ENCODE measurements at regions not wholly inside any gene's neighbourhood (a gene's known extent, or its start where the extent isn't known, plus 50 kb on each side); places are given as distances from the start of the nearest gene placed in this dataset.

DNA sequence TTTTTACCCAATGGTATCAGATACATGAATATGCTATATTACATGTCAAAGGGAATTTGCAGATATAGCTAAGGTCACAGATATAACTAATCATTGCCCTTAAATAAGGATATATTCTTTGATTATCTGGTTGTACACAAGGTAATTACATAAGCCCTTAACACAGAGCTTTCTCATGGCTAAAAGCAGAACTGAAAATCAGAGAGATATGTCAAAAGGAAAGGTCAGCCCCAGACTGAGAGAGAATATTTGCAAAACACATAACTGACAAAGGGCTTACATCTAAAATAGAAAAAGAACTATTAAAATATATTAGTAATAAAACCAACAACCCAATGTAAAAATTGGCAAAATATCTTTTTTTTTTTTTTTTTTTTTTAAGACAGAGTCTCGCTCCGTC lies 1029.5 kb upstream of the LRRN3 start:
- TF ChIP-seq, protein P1, sequence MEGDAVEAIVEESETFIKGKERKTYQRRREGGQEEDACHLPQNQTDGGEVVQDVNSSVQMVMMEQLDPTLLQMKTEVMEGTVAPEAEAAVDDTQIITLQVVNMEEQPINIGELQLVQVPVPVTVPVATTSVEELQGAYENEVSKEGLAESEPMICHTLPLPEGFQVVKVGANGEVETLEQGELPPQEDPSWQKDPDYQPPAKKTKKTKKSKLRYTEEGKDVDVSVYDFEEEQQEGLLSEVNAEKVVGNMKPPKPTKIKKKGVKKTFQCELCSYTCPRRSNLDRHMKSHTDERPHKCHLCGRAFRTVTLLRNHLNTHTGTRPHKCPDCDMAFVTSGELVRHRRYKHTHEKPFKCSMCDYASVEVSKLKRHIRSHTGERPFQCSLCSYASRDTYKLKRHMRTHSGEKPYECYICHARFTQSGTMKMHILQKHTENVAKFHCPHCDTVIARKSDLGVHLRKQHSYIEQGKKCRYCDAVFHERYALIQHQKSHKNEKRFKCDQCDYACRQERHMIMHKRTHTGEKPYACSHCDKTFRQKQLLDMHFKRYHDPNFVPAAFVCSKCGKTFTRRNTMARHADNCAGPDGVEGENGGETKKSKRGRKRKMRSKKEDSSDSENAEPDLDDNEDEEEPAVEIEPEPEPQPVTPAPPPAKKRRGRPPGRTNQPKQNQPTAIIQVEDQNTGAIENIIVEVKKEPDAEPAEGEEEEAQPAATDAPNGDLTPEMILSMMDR (conservative IDR thresholded peaks at IDR 0.05): no peak
- H3K27ac ChIP-seq: no peak overlapping the region

DNA sequence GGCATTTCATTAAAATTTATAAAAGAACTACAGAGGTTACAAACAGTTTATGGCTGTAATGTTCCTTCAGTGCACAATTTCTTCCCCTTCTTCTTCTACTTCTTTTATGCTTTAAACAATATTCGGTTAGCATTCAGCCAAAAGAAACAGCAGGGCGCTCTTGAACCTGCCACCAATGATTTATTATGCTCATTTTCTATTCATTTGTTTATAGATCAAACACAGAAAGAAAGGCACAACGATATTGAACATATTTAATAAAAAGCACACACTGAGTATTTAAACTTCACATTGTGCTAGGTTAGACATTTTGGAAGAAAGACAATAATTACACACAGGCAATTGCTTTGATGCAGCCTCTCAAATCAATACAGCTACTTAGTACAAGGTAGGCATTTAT lies 1025.8 kb upstream of the LRRN3 start:
- no peak overlapping the region for H3K27ac ChIP-seq
- TF ChIP-seq, protein P1 (conservative IDR thresholded peaks at IDR 0.05): no peak

DNA sequence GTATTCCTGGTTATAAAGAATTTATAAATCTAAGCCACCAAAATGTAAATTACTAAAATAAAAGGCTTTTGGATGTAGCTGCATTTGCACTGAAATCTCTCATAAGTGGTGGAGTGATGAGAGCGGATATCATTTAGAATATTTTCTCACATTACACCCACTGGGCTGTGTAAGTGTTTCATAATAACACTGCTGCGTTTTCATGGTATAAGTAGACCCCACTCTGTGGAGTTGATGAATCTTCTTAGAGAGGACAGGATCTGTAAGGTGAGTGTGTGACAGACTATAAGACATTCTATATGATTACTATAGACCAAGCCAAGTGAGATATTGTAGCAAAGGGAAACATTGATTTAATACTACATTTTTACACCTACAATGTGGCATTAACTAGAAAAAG lies 1024.1 kb upstream of the LRRN3 start:
- H3K27ac ChIP-seq: no peak overlapping the region
- TF ChIP-seq, protein P1 (conservative IDR thresholded peaks at IDR 0.05): no peak

DNA sequence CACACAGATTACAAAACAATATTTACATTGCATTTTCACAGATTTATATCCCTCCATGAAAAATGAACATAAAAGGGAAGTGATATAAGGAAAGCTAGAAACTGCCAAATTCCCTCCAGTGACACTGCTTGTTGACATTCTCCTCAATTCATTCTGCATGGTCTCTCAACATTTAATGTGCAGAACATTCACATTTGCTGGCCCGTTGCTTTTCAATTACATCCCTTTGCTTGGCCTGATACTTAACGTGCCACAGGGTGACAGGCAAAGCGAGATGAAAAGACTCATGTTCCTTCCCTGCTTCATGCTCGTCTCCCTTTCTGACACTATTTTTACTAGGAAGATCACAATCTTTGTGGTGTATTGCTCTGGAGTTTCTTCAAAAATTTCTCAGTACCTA lies 1019.7 kb upstream of the LRRN3 start:
- H3K27ac ChIP-seq: no peak overlapping the region
- TF ChIP-seq, protein P1 (conservative IDR thresholded peaks at IDR 0.05): no peak

DNA sequence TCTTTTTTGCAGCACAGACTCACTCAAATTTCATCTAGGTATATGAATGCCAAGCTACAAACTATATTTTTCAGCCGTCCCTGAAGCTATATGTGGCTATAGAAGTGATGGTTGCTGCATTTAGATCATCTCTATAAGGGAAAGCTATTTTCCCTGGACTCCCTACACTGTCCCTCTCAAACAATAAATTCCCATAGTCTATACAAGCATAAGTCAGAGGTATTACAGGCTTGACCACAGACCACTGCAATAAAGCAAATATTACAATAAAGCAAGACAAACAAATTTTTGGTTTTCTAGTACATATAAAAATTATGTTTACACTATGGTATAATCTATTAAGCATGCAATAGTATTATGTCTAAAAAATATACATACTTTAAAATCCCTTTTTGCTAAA lies 1015.5 kb upstream of the LRRN3 start:
- no peak overlapping the region for H3K27ac ChIP-seq
- TF ChIP-seq, protein P1 (conservative IDR thresholded peaks at IDR 0.05): no peak

DNA sequence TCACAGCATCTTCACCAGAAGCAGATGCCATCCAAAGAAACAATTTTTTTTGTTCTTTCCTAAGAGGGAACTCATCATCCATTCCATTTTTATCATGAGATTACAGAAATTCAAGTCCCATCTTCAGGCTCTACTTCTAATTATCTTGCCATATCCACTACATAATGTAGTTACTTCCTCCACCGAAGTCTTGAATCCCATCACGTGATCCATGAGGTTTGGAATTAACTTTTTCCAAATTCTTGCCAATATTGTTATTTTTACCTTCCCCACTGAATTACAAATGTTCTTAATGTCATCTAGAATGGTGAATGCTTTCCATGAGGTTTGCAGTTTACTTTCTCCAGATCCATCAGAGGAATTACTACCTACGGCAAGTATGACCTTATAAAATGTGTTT lies 1014.7 kb upstream of the LRRN3 start:
- no peak overlapping the region for H3K27ac ChIP-seq
- TF ChIP-seq, protein P1 (conservative IDR thresholded peaks at IDR 0.05): no peak

DNA sequence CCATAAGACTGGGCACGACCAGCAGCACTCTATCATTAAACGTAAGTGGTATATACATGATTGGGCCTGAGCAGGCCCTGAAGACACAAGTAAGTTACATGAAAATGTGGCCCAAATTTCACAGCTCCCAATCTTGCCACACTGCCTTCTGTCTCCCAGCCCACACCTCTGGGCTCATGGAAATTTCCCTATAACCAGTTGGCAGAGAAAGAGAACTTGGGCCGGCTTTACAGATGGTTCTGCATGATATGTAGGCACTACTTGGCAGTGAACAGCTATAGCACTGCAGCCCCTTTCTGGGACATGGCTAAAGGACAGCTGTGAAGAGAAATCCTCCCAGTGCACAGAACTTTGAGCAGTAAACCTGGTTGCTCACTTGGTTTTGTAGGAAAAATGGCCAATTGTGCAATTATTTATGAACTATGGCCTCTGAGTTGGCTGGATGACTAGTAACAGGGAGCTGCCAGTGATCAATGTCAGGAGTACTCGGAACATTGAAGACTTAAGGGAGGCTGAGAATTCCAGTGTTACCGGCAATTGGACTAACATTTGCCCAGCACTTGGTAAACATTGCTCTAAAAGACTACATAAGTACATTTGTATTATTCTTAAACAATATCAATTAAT lies 1006.6 kb upstream of the LRRN3 start:
- H3K27ac ChIP-seq: no peak overlapping the region
- TF ChIP-seq, protein P1 (conservative IDR thresholded peaks at IDR 0.05): no peak

Measured in VCaP (cell line).